ENCODE measurements at regions not wholly inside any gene's neighbourhood (a gene's known extent, or its start where the extent isn't known, plus 50 kb on each side); places are given as distances from the start of the nearest gene placed in this dataset.
A peak's percentile ranks its signal among the peaks of the same experiment; 100 is the strongest.

GRCh38 chr14:106840991-106841390 lies 1314.6 kb downstream of the TMEM121 start:
- 81 to 85% methylated on average over 4 of the region's 4 CpGs for WGBS, 2 donors
- H3K36me3 ChIP-seq (ENCODE audit: control insufficient read depth in 2 of 2, insufficient read depth in 2 of 2, low read length in 1 of 2), result no peaks in the 10 kb centered on the region
- no peaks in the 10 kb centered on the region for H3K27me3 ChIP-seq (ENCODE audit: control insufficient read depth in 1 of 2, insufficient read depth in 2 of 2, low read length in 2 of 2)
- no peak overlapping the region for H3K27ac ChIP-seq (ENCODE audit: low read depth in 2 of 2, low read length in 1 of 2)
- peaks cover 0 to 3% of the 10 kb centered on the region in 2 donors for H3K4me1 ChIP-seq (ENCODE audit: control insufficient read depth in 2 of 2, insufficient read depth in 2 of 2, low read length in 1 of 2)
- H3K4me3 ChIP-seq (ENCODE audit: low read depth in 1 of 2, low read length in 2 of 2), result no peak overlapping the region
- H3K9me3 ChIP-seq (ENCODE audit: control insufficient read depth in 2 of 2, insufficient read depth in 1 of 2, low read depth in 1 of 2, low read length in 1 of 2), result no peaks in the 10 kb centered on the region

GRCh38 chr14:106841701-106842100 lies 1315.3 kb downstream of the TMEM121 start:
- Histone ChIP-seq H3K27me3 (ENCODE audit: control insufficient read depth in 1 of 2, insufficient read depth in 2 of 2, low read length in 2 of 2) (no peaks in the 10 kb centered on the region), H3K4me1 (ENCODE audit: control insufficient read depth in 2 of 2, insufficient read depth in 2 of 2, low read length in 1 of 2) (peaks cover 0 to 3% of the 10 kb centered on the region in 2 donors), H3K9me3 (ENCODE audit: control insufficient read depth in 2 of 2, insufficient read depth in 1 of 2, low read depth in 1 of 2, low read length in 1 of 2) (no peaks in the 10 kb centered on the region), H3K4me3 (ENCODE audit: low read depth in 1 of 2, low read length in 2 of 2) (no peak overlapping the region), H3K36me3 (ENCODE audit: control insufficient read depth in 2 of 2, insufficient read depth in 2 of 2, low read length in 1 of 2) (no peaks in the 10 kb centered on the region), H3K27ac (ENCODE audit: low read depth in 2 of 2, low read length in 1 of 2) (peak overlapping the region in 1 of 2 donors; percentile 46)
- WGBS, 2 donors, result 68 to 77% methylated on average over 3 of the region's 3 CpGs

- Histone ChIP-seq H3K27ac (ENCODE audit: low read depth in 2 of 2, low read length in 1 of 2) (no peak overlapping the region), H3K9me3 (ENCODE audit: control insufficient read depth in 2 of 2, insufficient read depth in 1 of 2, low read depth in 1 of 2, low read length in 1 of 2) (no peaks in the 10 kb centered on the region), H3K4me1 (ENCODE audit: control insufficient read depth in 2 of 2, insufficient read depth in 2 of 2, low read length in 1 of 2) (peaks cover 0 to 3% of the 10 kb centered on the region in 2 donors), H3K4me3 (ENCODE audit: low read depth in 1 of 2, low read length in 2 of 2) (no peak overlapping the region), H3K36me3 (ENCODE audit: control insufficient read depth in 2 of 2, insufficient read depth in 2 of 2, low read length in 1 of 2) (no peaks in the 10 kb centered on the region), H3K27me3 (ENCODE audit: control insufficient read depth in 1 of 2, insufficient read depth in 2 of 2, low read length in 2 of 2) (no peaks in the 10 kb centered on the region)
- 90 to 91% methylated on average over 6 of the region's 6 CpGs for WGBS, 2 donors
These were observed 1316.3 kb downstream of the TMEM121 start for GRCh38 chr14:106842687-106843086.

GRCh38 chr14:106843386-106843785 lies 1317.0 kb downstream of the TMEM121 start:
- Histone ChIP-seq H3K4me3 (ENCODE audit: low read depth in 1 of 2, low read length in 2 of 2) (no peak overlapping the region), H3K36me3 (ENCODE audit: control insufficient read depth in 2 of 2, insufficient read depth in 2 of 2, low read length in 1 of 2) (no peaks in the 10 kb centered on the region), H3K27ac (ENCODE audit: low read depth in 2 of 2, low read length in 1 of 2) (peak overlapping the region in 1 of 2 donors; percentile 77), H3K27me3 (ENCODE audit: control insufficient read depth in 1 of 2, insufficient read depth in 2 of 2, low read length in 2 of 2) (no peaks in the 10 kb centered on the region), H3K9me3 (ENCODE audit: control insufficient read depth in 2 of 2, insufficient read depth in 1 of 2, low read depth in 1 of 2, low read length in 1 of 2) (no peaks in the 10 kb centered on the region), H3K4me1 (ENCODE audit: control insufficient read depth in 2 of 2, insufficient read depth in 2 of 2, low read length in 1 of 2) (peaks cover 0 to 3% of the 10 kb centered on the region in 2 donors)
- 61% methylated on average over 6 of the region's 6 CpGs for WGBS, 2 donors

- Histone ChIP-seq H3K27me3 (ENCODE audit: control insufficient read depth in 1 of 2, insufficient read depth in 2 of 2, low read length in 2 of 2) (no peaks in the 10 kb centered on the region), H3K27ac (ENCODE audit: low read depth in 2 of 2, low read length in 1 of 2) (peak overlapping the region; percentile 43 to 77), H3K4me1 (ENCODE audit: control insufficient read depth in 2 of 2, insufficient read depth in 2 of 2, low read length in 1 of 2) (peaks cover 0 to 3% of the 10 kb centered on the region in 2 donors), H3K36me3 (ENCODE audit: control insufficient read depth in 2 of 2, insufficient read depth in 2 of 2, low read length in 1 of 2) (no peaks in the 10 kb centered on the region), H3K9me3 (ENCODE audit: control insufficient read depth in 2 of 2, insufficient read depth in 1 of 2, low read depth in 1 of 2, low read length in 1 of 2) (peaks cover under 1 to 2% of the 10 kb centered on the region in 2 donors), H3K4me3 (ENCODE audit: low read depth in 1 of 2, low read length in 2 of 2) (peak overlapping the region; percentile 27 to 51)
- 40 to 58% methylated on average over 14 of the region's 14 CpGs for WGBS, 2 donors
These were observed 1317.6 kb downstream of the TMEM121 start for GRCh38 chr14:106843951-106844483.

- peaks cover 2 to 3% of the 10 kb centered on the region in 2 donors for H3K4me1 ChIP-seq (ENCODE audit: control insufficient read depth in 2 of 2, insufficient read depth in 2 of 2, low read length in 1 of 2)
- peak overlapping the region; percentile 27 to 51 for H3K4me3 ChIP-seq (ENCODE audit: low read depth in 1 of 2, low read length in 2 of 2)
- H3K36me3 ChIP-seq (ENCODE audit: control insufficient read depth in 2 of 2, insufficient read depth in 2 of 2, low read length in 1 of 2), result no peaks in the 10 kb centered on the region
- no peaks in the 10 kb centered on the region for H3K27me3 ChIP-seq (ENCODE audit: control insufficient read depth in 1 of 2, insufficient read depth in 2 of 2, low read length in 2 of 2)
- H3K9me3 ChIP-seq (ENCODE audit: control insufficient read depth in 2 of 2, insufficient read depth in 1 of 2, low read depth in 1 of 2, low read length in 1 of 2), result peaks cover 2 to 7% of the 10 kb centered on the region in 2 donors
- WGBS, 2 donors, result 35 to 45% methylated on average over 53 to 56 of the region's 56 CpGs
- H3K27ac ChIP-seq (ENCODE audit: low read depth in 2 of 2, low read length in 1 of 2), result peak overlapping the region; percentile 71 to 77
These were observed 1318.4 kb downstream of the TMEM121 start for GRCh38 chr14:106844608-106845285.

GRCh38 chr14:106845286-106846087 lies 1319.1 kb downstream of the TMEM121 start:
- no peaks in the 10 kb centered on the region for H3K36me3 ChIP-seq (ENCODE audit: control insufficient read depth in 2 of 2, insufficient read depth in 2 of 2, low read length in 1 of 2)
- peaks cover 2 to 3% of the 10 kb centered on the region in 2 donors for H3K4me1 ChIP-seq (ENCODE audit: control insufficient read depth in 2 of 2, insufficient read depth in 2 of 2, low read length in 1 of 2)
- H3K27ac ChIP-seq (ENCODE audit: low read depth in 2 of 2, low read length in 1 of 2), result peak overlapping the region; percentile 71 to 77
- WGBS, 2 donors, result 51 to 61% methylated on average over 17 of the region's 17 CpGs
- H3K4me3 ChIP-seq (ENCODE audit: low read depth in 1 of 2, low read length in 2 of 2), result peak overlapping the region in 1 of 2 donors; percentile 51
- no peaks in the 10 kb centered on the region for H3K27me3 ChIP-seq (ENCODE audit: control insufficient read depth in 1 of 2, insufficient read depth in 2 of 2, low read length in 2 of 2)
- H3K9me3 ChIP-seq (ENCODE audit: control insufficient read depth in 2 of 2, insufficient read depth in 1 of 2, low read depth in 1 of 2, low read length in 1 of 2), result peaks cover 2 to 7% of the 10 kb centered on the region in 2 donors

GRCh38 chr14:106846218-106846617 lies 1319.8 kb downstream of the TMEM121 start:
- H3K4me3 ChIP-seq (ENCODE audit: low read depth in 1 of 2, low read length in 2 of 2), result no peak overlapping the region
- H3K9me3 ChIP-seq (ENCODE audit: control insufficient read depth in 2 of 2, insufficient read depth in 1 of 2, low read depth in 1 of 2, low read length in 1 of 2), result peaks cover 2 to 7% of the 10 kb centered on the region in 2 donors
- no peak overlapping the region for H3K27ac ChIP-seq (ENCODE audit: low read depth in 2 of 2, low read length in 1 of 2)
- WGBS, 2 donors, result 42 to 55% methylated on average over 2 of the region's 2 CpGs
- H3K27me3 ChIP-seq (ENCODE audit: control insufficient read depth in 1 of 2, insufficient read depth in 2 of 2, low read length in 2 of 2), result no peaks in the 10 kb centered on the region
- no peaks in the 10 kb centered on the region for H3K36me3 ChIP-seq (ENCODE audit: control insufficient read depth in 2 of 2, insufficient read depth in 2 of 2, low read length in 1 of 2)
- H3K4me1 ChIP-seq (ENCODE audit: control insufficient read depth in 2 of 2, insufficient read depth in 2 of 2, low read length in 1 of 2), result peaks cover 2 to 3% of the 10 kb centered on the region in 2 donors

GRCh38 chr14:106848330-106849121 lies 1322.1 kb downstream of the TMEM121 start:
- Histone ChIP-seq H3K9me3 (ENCODE audit: control insufficient read depth in 2 of 2, insufficient read depth in 1 of 2, low read depth in 1 of 2, low read length in 1 of 2) (peaks cover 2 to 7% of the 10 kb centered on the region in 2 donors), H3K27me3 (ENCODE audit: control insufficient read depth in 1 of 2, insufficient read depth in 2 of 2, low read length in 2 of 2) (no peaks in the 10 kb centered on the region), H3K27ac (ENCODE audit: low read depth in 2 of 2, low read length in 1 of 2) (no peak overlapping the region), H3K4me1 (ENCODE audit: control insufficient read depth in 2 of 2, insufficient read depth in 2 of 2, low read length in 1 of 2) (peaks cover 2 to 3% of the 10 kb centered on the region in 2 donors), H3K4me3 (ENCODE audit: low read depth in 1 of 2, low read length in 2 of 2) (no peak overlapping the region), H3K36me3 (ENCODE audit: control insufficient read depth in 2 of 2, insufficient read depth in 2 of 2, low read length in 1 of 2) (no peaks in the 10 kb centered on the region)
- WGBS, 2 donors, result 60 to 71% methylated on average over 3 of the region's 3 CpGs
